ENCODE measurements at regions not wholly inside any gene's neighbourhood (a gene's known extent, or its start where the extent isn't known, plus 50 kb on each side); places are given as distances from the start of the nearest gene placed in this dataset.

DNA sequence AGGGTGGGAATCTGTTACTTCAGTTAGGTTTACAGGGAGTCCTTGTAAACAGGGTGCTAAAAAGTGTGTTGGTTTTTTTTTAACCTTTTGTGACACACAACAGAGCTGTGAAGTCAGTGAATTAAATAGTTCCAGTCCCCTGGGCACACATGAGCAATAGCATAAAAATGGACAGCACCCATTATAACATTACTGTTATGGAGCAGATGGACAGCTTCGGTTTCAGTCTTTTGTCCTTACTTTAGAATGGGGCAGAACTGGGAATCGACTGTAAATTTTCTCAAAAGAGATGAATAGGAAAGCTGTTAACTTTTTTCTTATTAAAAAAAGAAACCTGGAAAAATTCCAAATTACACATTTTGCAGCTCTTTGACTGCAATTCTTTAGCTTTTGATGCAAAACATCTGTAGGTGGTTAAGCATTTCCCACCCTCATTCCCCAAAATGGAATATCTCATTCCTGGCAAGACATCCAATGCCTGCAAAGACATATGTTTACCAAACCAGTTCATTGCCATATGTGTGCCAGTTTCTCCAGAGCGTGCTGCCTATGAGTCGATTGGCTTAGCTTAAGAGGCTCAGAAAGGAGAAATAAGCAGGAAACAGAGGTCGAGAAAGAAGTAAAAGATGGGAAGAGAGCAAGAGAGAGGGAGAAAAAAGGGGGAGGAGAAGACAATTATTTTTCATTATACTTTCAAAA lies 212.3 kb upstream of the TMEM161B start:
- TF ChIP-seq GATA2 (IDR thresholded peaks at IDR 0.05; ENCODE audit: low read depth, low read length) = no peak
- no peak for TF ChIP-seq GATA3 (IDR thresholded peaks at IDR 0.05; ENCODE audit: low read depth, low read length)
